ENCODE measurements at regions not wholly inside any gene's neighbourhood (a gene's known extent, or its start where the extent isn't known, plus 50 kb on each side); places are given as distances from the start of the nearest gene placed in this dataset.
A peak's percentile ranks its signal among the peaks of the same experiment; 100 is the strongest.

DNA sequence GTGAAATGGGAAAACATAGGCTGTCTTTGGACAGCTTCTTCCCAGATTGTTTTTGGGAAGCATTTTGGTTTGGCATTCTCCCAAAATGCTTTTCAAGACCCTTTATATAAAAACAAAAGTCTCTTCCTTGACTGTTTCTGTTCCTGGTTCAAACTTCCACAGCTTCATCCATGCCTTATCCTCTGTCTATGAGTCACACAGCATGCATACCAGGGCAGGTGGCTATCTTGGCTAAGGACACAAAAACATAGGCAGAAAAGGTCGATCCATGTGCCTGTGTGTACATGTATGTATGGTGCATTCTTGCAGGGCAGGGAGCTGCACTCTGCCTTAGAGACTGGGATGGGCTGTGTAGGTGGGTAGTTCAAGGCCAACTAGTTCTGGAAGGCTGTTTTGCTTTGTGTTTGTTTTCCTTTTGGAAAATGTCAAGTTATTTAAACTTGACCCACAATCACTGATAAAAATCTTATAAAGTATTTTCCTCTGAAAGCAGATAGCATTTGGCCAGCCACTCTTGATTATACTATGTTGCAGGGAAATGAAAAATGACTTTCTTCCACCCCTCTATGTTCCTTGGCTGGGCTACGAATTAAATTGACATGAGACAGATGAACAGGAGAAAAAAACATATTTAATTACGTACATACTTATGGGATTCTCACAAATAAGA is 437.0 kb downstream of the SIPA1L2 start:
- no peak overlapping the region for H3K27ac ChIP-seq (ENCODE audit: low read depth in 2 of 2, low read length in 1 of 2)
- no peaks in the 10 kb centered on the region for H3F3A ChIP-seq (replicated peaks; ENCODE audit: insufficient read depth)
- H3K36me3 ChIP-seq (replicated peaks in 1 of 2; ENCODE audit: control insufficient read depth in 1 of 2, insufficient read depth in 2 of 2, low read length in 1 of 2), result no peaks in the 10 kb centered on the region
- H3K4me1 ChIP-seq (ENCODE audit: control insufficient read depth in 1 of 2, insufficient read depth in 2 of 2, low read depth in 1 of 2, low read length in 1 of 2), result no peaks in the 10 kb centered on the region; a peak in 2 of 4 replicates
- no peak overlapping the region for H3K4me2 ChIP-seq
- H3K4me3 ChIP-seq (ENCODE audit: low read depth in 2 of 2, low read length in 1 of 2), result no peak overlapping the region
- H4K20me1 ChIP-seq (ENCODE audit: insufficient read depth), result no peaks in the 10 kb centered on the region
- no peaks in the 10 kb centered on the region for H3K27me3 ChIP-seq (ENCODE audit: insufficient read depth)
- H2AFZ ChIP-seq (ENCODE audit: low read depth), result no peak overlapping the region
- no peaks in the 10 kb centered on the region for H3K9me2 ChIP-seq
- POLR2A ChIA-PET, result no interaction called here
- no peaks in the 10 kb centered on the region for H3K79me2 ChIP-seq (ENCODE audit: insufficient read depth)
- TF ChIP-seq EP300 (IDR thresholded peaks at IDR 0.05; ENCODE audit: borderline replicate concordance in 1 of 2, low read depth in 1 of 2, low read length in 1 of 2) (0 out of 4 replicates have a peak, but pooled peaks of 1 of the 2 experiments have one; percentile 42), GATA2 (CRISPR knock-in tag; IDR thresholded peaks at IDR 0.05) (no peak), TCF12 (IDR thresholded peaks at IDR 0.05) (peak; percentile 70), JUND (IDR thresholded peaks at IDR 0.05) (no peak), MXI1 (IDR thresholded peaks at IDR 0.05; ENCODE audit: low read depth, low read length) (no peak)
- TF ChIP-seq, protein P1, sequence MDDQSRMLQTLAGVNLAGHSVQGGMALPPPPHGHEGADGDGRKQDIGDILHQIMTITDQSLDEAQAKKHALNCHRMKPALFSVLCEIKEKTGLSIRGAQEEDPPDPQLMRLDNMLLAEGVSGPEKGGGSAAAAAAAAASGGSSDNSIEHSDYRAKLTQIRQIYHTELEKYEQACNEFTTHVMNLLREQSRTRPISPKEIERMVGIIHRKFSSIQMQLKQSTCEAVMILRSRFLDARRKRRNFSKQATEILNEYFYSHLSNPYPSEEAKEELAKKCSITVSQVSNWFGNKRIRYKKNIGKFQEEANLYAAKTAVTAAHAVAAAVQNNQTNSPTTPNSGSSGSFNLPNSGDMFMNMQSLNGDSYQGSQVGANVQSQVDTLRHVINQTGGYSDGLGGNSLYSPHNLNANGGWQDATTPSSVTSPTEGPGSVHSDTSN (IDR thresholded peaks at IDR 0.05), result peak; percentile 79
- CTCF ChIA-PET, result interaction anchor here (0.6 kb wide), 1 partner anchor 72 kb away, joined by 3 read pairs; no protein-coding TSS in a partner anchor
- DNase-seq, result no peak
- no peaks in the 10 kb centered on the region for H3K9me3 ChIP-seq
- WGBS (ENCODE audit: low lambda C conversion rate), result 21% methylated on average over 3 of the region's 3 CpGs
- no peak overlapping the region for H3K9ac ChIP-seq

DNA sequence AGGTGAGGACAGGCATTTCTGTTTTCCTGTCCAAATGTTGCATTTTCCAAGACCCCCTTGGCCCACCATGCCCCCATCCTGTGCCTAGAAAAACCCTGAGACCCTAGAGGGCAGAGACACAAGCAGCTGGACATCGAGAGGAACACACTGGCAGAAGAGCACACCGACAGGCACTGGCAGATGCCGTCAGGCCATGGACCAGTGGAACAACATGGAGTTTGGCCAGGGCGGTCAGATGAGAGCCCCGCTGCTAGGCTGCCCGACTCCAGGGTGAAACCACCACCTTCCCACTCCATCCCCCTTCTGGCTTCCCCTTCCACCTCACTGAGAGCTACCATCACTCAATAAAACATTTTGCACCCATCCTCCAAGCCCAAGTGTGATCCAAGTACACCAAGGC is 438.4 kb downstream of the SIPA1L2 start:
- 71% methylated on average over 6 of the region's 6 CpGs for WGBS (ENCODE audit: low lambda C conversion rate)
- CTCF ChIA-PET, result no interaction called here

DNA sequence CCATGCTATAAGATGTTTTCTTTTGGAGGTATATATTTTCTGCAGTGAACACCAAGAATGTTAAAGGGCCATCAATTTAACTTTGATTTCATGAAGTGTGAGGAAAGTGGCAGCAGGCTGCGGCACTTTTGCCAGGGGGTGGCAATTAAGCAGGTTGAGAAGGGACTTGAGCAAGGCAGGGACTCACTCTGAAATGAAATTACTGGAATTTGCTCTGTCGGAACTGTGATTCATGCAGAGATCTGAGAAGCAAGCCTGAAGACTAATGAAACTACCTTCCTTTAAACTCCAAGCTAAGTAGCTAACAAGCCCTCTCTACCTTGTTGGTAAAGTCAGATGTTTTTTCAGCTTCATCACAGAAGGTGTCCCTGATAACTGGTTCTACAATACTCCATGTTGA is 441.6 kb downstream of the SIPA1L2 start:
- DNase-seq, result no peak
- Histone ChIP-seq H3K4me1 (ENCODE audit: control insufficient read depth in 1 of 2, insufficient read depth in 2 of 2, low read depth in 1 of 2, low read length in 1 of 2) (peaks cover 0 to 2% of the 10 kb centered on the region in 2 experiments; a peak in 2 of 4 replicates), H3K79me2 (ENCODE audit: insufficient read depth) (no peaks in the 10 kb centered on the region), H3K27ac (ENCODE audit: low read depth in 2 of 2, low read length in 1 of 2) (no peak overlapping the region), H3K9ac (no peak overlapping the region), H3F3A (replicated peaks; ENCODE audit: insufficient read depth) (no peaks in the 10 kb centered on the region), H3K4me2 (no peak overlapping the region), H4K20me1 (ENCODE audit: insufficient read depth) (no peaks in the 10 kb centered on the region), H3K9me2 (no peaks in the 10 kb centered on the region), H3K4me3 (ENCODE audit: low read depth in 2 of 2, low read length in 1 of 2) (no peak overlapping the region), H3K27me3 (ENCODE audit: insufficient read depth) (no peaks in the 10 kb centered on the region), H2AFZ (ENCODE audit: low read depth) (no peak overlapping the region), H3K9me3 (no peaks in the 10 kb centered on the region), H3K36me3 (replicated peaks in 1 of 2; ENCODE audit: control insufficient read depth in 1 of 2, insufficient read depth in 2 of 2, low read length in 1 of 2) (no peaks in the 10 kb centered on the region)
- ChIA-PET CTCF (no interaction called here), POLR2A (no interaction called here)
- WGBS (ENCODE audit: low lambda C conversion rate), result 75% methylated on average over 2 of the region's 2 CpGs
- TF ChIP-seq, protein P2, sequence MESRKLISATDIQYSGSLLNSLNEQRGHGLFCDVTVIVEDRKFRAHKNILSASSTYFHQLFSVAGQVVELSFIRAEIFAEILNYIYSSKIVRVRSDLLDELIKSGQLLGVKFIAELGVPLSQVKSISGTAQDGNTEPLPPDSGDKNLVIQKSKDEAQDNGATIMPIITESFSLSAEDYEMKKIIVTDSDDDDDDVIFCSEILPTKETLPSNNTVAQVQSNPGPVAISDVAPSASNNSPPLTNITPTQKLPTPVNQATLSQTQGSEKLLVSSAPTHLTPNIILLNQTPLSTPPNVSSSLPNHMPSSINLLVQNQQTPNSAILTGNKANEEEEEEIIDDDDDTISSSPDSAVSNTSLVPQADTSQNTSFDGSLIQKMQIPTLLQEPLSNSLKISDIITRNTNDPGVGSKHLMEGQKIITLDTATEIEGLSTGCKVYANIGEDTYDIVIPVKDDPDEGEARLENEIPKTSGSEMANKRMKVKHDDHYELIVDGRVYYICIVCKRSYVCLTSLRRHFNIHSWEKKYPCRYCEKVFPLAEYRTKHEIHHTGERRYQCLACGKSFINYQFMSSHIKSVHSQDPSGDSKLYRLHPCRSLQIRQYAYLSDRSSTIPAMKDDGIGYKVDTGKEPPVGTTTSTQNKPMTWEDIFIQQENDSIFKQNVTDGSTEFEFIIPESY (IDR thresholded peaks at IDR 0.05; ENCODE audit: borderline replicate concordance, low read depth), result no peak
- TF ChIP-seq, protein P3, sequence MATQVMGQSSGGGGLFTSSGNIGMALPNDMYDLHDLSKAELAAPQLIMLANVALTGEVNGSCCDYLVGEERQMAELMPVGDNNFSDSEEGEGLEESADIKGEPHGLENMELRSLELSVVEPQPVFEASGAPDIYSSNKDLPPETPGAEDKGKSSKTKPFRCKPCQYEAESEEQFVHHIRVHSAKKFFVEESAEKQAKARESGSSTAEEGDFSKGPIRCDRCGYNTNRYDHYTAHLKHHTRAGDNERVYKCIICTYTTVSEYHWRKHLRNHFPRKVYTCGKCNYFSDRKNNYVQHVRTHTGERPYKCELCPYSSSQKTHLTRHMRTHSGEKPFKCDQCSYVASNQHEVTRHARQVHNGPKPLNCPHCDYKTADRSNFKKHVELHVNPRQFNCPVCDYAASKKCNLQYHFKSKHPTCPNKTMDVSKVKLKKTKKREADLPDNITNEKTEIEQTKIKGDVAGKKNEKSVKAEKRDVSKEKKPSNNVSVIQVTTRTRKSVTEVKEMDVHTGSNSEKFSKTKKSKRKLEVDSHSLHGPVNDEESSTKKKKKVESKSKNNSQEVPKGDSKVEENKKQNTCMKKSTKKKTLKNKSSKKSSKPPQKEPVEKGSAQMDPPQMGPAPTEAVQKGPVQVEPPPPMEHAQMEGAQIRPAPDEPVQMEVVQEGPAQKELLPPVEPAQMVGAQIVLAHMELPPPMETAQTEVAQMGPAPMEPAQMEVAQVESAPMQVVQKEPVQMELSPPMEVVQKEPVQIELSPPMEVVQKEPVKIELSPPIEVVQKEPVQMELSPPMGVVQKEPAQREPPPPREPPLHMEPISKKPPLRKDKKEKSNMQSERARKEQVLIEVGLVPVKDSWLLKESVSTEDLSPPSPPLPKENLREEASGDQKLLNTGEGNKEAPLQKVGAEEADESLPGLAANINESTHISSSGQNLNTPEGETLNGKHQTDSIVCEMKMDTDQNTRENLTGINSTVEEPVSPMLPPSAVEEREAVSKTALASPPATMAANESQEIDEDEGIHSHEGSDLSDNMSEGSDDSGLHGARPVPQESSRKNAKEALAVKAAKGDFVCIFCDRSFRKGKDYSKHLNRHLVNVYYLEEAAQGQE (IDR thresholded peaks at IDR 0.05; ENCODE audit: low read depth, low read length), result no peak
- TF ChIP-seq SIN3A (IDR thresholded peaks at IDR 0.05; ENCODE audit: borderline replicate concordance, low read depth, low read length), result no peak
- TF ChIP-seq TCF12 (IDR thresholded peaks at IDR 0.05), result no peak
- no peak for TF ChIP-seq CHD2 (IDR thresholded peaks at IDR 0.05; ENCODE audit: low read length, partially characterized antibody)
- no peak for TF ChIP-seq RFX5 (IDR thresholded peaks at IDR 0.05; ENCODE audit: low read length)
- TF ChIP-seq, protein P1 (IDR thresholded peaks at IDR 0.05), result no peak

More for the DNA sequence above, 438.4 kb downstream of the SIPA1L2 start:
- H4K20me1 ChIP-seq (ENCODE audit: insufficient read depth), result no peaks in the 10 kb centered on the region
- H3K4me2 ChIP-seq, result no peak overlapping the region
- H3K9ac ChIP-seq, result no peak overlapping the region
- H2AFZ ChIP-seq (ENCODE audit: low read depth), result no peak overlapping the region
- H3K36me3 ChIP-seq (replicated peaks in 1 of 2; ENCODE audit: control insufficient read depth in 1 of 2, insufficient read depth in 2 of 2, low read length in 1 of 2), result no peaks in the 10 kb centered on the region
- POLR2A ChIA-PET, result no interaction called here
- no peaks in the 10 kb centered on the region for H3K9me2 ChIP-seq
- H3K79me2 ChIP-seq (ENCODE audit: insufficient read depth), result no peaks in the 10 kb centered on the region
- no peaks in the 10 kb centered on the region for H3K27me3 ChIP-seq (ENCODE audit: insufficient read depth)
- H3K4me1 ChIP-seq (ENCODE audit: control insufficient read depth in 1 of 2, insufficient read depth in 2 of 2, low read depth in 1 of 2, low read length in 1 of 2), result peaks cover 0 to 2% of the 10 kb centered on the region in 2 experiments; a peak in 2 of 4 replicates
- no peak overlapping the region for H3K27ac ChIP-seq (ENCODE audit: low read depth in 2 of 2, low read length in 1 of 2)
- no peaks in the 10 kb centered on the region for H3F3A ChIP-seq (replicated peaks; ENCODE audit: insufficient read depth)
- no peak for TF ChIP-seq YY1 (IDR thresholded peaks at IDR 0.05; ENCODE audit: low read depth)
- TF ChIP-seq POLR2AphosphoS5 (IDR thresholded peaks at IDR 0.05; ENCODE audit: low read depth, low read length), result no peak
- TF ChIP-seq FOSL2 (IDR thresholded peaks at IDR 0.05; ENCODE audit: borderline replicate concordance, low read depth), result no peak
- no peak for TF ChIP-seq GATA2 (CRISPR knock-in tag; IDR thresholded peaks at IDR 0.05)
- TF ChIP-seq JUND (IDR thresholded peaks at IDR 0.05), result no peak
- no peak for DNase-seq
- no peak overlapping the region for H3K4me3 ChIP-seq (ENCODE audit: low read depth in 2 of 2, low read length in 1 of 2)
- no peaks in the 10 kb centered on the region for H3K9me3 ChIP-seq

Measured in SK-N-SH (cell line).